ENCODE measurements at regions not wholly inside any gene's neighbourhood (a gene's known extent, or its start where the extent isn't known, plus 50 kb on each side); places are given as distances from the start of the nearest gene placed in this dataset.

DNA sequence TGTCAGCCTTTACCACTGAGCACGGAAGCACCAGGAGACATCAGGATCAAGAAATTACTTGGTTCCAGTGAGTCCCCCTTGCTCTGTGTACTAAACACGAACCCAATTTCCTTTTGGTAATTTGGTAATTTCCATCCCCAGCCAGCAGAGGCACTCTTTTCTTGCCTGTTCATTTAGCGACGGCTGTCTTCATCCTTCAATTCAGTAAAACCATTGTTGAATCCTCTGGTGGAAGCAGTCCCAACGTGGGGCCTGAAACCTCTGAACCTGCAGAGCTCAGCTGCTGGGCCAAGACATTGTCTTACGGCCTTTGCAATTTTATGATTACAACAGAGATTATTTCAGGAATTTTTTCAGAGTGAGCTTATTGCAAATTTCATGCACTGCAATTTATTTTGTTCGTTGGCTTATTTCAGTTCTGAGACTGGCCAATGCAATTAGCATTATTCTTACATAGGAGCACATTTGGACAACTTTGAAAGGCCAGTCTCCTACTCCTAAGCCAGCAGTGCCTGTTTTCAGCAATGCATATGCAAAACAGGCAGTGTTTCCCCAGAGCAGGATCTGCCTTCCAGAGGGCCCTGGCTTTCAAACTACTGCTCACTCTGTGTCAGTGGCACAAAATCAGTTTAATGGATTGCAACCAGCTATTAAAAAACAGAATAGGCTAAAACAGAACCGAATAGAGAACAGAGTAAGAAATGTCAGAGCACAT is 372.9 kb upstream of the TMEM132C start:
- in situ Hi-C loops (cut with MboI; ENCODE audit: low sequenced_read_pairs), result no loop called here

DNA sequence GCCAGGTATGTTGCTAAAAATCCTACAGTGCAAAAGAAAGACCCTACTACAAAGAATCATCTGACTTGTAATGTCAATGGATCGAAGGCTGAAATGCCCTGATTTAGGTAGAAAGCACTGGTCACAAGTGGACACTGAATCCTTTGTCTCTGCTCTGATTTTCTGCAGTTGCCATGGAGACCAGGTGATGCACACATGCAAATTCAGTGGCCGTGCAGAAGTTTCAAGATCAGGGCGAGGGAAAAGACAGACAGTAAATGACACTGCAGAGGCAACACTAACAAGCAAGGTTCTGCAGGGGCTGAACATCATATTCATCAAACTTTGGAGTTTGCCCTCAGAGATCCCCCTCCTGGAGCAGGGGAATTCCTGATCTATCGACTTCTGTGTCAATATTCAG is 370.3 kb upstream of the TMEM132C start:
- in situ Hi-C loops (cut with MboI; ENCODE audit: low sequenced_read_pairs), result no loop called here

DNA sequence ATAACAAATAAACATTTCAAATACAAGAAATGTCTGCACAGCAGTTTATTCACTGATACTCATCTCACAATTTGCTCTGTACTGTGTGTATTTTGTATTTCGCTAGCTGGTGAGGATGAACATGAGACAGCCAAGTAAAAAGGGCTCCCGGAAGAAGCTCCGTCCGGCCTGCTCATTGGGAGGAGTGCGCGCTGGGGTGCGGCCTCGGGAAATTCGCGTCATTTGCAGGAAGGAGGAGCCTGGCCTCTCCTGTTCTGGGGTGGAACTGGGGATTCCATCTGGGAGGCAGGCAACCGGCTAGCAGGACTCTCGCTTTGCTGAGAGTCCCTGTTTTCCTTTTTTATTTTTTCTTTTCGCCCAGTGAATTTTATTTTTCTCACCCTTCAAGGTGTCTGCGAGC is 368.4 kb upstream of the TMEM132C start:
- in situ Hi-C loops (cut with MboI; ENCODE audit: low sequenced_read_pairs), result no loop called here

DNA sequence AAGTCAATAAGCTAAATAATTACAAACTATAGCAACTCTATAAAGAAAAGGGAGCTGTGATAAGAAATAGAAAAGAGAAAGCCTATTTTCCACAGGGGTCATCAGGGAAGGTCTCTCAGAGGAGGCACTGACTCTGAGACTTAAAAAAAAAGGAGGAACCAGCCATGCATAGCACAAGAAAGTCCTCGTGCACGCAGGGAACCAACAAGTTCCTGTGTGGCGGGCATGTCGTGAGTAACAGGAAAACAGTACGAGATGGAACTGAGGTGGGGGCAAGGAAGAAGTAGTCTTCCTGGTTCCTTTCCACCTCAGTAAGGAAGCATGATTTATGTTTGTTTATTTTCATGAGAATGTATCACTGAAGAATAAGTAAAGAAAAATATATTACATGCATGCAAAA is 367.0 kb upstream of the TMEM132C start:
- in situ Hi-C loops (cut with MboI; ENCODE audit: low sequenced_read_pairs), result no loop called here

DNA sequence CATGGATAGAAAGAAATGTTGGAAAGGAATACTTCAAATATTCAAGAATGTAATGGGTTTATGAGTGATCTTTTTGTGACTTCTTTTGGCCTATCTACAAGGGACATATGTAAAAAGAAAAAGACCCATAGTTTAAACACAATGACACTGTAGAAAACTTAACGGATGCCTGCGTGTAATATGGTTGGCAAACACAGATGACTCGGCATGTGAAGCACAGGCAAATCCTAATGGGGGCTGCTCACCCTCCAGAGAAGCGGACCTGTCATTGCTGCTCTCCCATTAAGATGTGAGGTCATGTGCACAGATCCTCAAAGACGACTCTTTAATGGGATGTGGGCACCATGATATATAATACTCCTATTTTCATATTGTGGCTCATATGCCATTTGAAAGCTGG is 366.6 kb upstream of the TMEM132C start:
- in situ Hi-C loops (cut with MboI; ENCODE audit: low sequenced_read_pairs), result no loop called here

DNA sequence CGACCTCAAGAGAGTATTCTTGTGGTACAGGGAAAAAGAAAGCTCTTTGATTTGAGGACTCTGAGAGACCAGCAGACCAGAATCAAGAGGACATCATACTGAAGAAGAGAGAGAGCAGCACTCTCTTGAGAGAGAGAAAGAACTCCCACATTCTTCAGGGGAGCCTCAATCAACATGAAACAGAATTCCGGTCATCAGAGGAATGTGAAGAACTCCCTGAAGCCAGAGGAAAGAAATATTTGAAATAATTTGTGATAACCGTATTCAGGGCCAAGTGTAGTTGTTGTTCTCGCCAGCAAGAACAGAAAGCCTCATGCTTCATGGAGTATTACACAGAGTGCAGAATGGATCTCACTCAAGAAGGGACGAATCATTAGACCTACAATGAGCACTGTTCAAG is 363.8 kb upstream of the TMEM132C start:
- in situ Hi-C loops (cut with MboI; ENCODE audit: low sequenced_read_pairs), result no loop called here

DNA sequence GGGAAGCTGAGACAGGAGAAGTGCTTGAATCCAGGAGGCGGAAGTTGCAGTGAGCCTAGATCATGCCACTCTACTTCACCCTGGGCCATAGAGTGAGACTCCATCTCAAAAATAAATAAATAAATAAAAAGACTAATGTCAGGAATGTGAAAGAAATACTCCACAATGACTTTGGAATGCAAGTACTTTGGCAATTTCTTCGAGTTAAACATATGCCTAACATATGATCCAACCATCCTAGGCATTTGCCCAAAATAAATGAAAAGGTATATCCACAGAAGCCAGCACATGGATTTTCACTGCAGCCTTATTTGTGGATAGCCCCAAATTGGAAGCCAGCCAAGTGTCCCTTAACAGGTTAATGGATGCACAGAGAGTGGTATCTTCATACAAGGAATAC is 357.9 kb upstream of the TMEM132C start:
- in situ Hi-C loops (cut with MboI; ENCODE audit: low sequenced_read_pairs), result no loop called here

DNA sequence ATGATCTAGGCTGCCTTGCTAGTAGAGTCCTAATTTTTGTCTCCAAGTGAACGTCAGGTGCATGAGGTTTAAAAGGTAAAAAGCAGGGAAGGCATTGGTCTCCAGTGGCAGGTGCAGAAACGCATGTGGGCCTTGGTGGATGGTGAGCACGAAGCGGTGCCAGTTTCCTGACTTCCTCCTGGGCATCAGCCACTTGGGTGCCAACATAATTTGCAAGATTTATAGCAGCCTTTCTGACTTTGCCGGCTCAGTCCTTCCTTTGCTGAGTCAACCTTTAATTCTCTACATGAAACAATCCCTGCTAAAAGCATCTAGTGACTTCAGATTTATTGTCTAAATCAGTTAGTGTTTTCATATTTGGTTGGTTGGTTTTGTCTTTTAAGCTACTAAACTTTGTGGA is 355.7 kb upstream of the TMEM132C start:
- in situ Hi-C loops (cut with MboI; ENCODE audit: low sequenced_read_pairs), result no loop called here

DNA sequence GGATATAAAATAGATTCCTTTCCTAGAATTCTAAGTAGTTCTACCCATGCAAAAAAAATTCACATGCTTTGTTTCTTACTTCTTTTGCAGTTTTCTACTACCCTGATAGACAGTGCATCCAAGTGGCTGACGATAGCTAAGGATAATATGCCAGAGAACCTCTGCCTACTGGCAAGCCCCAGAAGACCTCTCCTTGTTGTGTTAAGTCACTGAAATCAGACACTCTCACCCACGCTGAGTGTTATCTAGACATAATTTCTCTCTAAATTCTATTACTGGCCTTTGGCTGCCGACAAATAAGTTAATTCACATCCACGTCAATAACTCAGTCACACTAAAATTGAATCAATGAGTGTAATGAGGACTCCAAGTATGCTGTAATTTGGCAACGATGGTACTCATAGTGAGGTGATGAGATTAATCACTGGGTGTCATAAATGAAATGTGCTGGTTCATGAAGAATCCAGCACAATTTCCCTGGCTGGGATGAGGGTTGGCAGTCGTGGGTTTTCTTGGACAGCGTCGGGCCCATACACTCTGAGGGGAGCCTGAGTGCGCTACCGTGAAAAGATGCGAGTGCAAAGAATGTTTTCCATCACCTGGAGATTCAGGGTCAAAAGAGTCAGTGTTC is 354.8 kb upstream of the TMEM132C start:
- in situ Hi-C loops (cut with MboI; ENCODE audit: low sequenced_read_pairs), result no loop called here

DNA sequence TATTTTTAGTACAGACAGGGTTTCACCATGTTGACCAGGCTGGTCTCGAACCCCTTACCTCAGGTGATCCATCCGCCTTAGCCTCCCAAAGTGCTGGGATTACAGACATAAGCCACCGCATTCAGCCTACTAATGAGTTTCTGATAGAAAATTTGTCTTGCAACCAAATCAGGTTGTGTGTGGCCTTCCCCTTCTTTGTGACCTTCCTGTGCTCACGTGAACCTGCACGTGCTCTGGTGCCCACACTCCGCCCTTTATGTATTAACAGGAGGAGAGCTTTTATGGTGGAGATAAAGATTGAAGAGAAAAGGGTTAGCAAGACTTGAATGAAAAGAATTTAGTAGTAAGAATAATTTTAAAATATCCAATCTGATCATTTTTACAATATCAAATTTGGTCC is 343.5 kb upstream of the TMEM132C start:
- in situ Hi-C loops (cut with MboI; ENCODE audit: low sequenced_read_pairs), result no loop called here

DNA sequence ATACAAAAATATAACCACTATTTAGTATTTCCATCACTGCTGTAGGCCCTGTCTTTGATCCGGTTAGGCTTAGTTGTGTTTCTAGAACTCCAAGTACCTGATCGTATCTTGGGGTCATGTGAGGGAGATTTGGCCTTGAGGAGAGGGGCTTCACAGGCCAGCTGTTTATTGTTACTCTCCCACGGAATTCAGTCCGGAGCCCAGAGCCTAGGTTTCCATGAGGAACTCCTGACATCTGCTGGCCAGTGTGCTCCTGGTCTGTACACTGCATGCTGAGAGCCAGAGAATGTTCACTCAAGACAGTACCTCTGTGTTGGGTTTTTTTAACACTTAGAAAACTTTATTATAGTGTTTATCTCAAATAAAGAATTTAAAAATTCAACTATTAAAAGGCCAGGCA is 341.0 kb upstream of the TMEM132C start:
- in situ Hi-C loops (cut with MboI; ENCODE audit: low sequenced_read_pairs), result no loop called here

DNA sequence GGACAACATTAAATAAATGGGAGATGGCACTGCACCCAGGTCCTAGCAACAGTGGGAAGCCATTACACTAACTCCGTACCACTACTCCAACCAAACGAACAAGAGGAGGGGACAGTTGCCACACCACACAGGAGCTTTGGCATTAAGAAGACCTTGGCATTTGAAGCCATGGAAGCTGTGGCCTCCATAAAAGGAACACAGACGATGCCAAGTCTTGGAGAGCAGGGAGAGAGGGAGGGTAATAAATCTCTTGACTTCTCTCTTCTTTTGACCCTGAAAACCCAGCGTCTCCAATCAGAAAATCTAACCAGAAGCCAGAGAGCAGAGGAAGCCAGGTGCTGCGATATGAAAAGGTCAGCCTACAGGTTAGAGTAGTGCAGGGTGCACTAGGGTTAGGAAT is 338.8 kb upstream of the TMEM132C start:
- in situ Hi-C loops (cut with MboI; ENCODE audit: low sequenced_read_pairs), result no loop called here

DNA sequence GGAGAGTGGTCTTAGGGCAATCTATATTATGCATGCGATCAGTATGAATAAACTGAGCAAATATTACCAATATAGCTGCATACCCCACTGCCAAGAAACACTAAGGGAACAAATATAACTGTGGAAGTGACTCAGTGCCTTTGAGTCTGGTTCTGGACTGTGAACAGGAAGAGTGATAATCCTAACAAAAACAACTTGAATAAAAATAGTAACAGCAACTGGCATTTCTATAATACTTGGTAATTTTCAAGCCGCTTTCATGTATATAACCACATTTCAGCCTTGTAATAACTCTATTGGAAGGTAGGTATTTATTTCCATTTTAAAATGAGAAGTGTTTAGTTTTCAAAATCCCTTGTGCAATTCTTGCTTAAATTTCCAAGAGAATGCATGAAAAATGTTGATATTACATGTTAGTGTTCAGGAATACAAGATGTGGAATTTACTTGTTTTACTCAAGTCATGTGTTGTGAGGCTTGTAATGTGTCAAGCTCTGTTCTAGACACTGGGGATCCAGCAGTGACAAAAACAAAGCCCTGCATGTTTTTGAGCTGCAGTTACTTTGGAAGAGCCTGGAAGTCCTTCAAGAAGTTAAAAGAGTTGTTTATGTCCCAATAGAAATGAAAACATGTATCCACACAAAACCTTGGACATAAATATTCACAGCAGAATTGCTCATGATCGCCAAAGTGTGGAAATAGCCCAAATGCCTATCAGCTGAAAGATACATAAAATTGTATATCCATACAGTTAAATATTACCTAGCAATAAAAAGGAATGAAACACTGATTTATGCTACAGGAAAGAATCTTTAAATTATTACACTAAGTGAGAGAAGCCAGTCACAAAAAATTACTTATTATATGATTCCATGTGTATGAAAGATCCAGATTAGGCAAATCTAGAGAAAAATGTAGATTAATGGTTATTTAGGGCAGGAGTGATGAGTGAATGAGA is 338.1 kb upstream of the TMEM132C start:
- in situ Hi-C loops (cut with MboI; ENCODE audit: low sequenced_read_pairs), result no loop called here

DNA sequence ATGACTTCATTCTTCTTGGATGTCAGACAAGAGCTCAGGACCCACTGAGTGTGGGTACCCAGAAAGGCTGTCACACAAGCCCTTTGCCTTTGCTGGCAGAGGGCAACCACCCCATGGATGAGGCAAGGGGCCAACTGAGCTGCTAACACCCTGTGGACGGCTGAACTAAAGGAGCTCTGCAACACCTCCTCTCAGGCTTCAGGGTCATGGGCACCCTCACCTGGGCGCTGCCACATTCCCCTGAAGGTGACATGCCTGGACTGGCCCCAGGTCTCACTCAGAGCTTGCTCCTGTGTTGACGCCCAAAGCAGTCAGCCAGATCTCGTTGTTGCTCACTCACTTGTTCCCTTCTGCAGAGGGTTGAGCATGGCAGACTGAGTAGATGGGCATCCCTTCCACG is 336.8 kb upstream of the TMEM132C start:
- in situ Hi-C loops (cut with MboI; ENCODE audit: low sequenced_read_pairs), result no loop called here

DNA sequence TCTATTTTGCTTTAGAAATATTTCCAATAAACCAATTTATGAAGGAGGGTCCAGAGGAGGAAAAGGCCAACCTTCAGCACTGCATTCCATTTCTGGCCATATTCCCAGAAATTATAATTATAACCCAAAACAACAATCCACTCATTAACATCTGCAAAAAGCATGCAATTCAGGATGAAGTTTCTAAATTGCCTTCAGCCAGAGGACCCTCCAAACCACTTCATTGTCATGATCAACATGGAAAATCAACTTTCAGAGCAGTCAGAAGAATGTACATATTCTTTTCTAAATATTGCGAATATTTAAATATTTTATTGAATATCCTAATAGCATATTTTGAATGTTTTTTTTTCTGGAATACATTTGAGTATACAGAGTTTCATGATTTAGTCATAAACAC is 332.6 kb upstream of the TMEM132C start:
- in situ Hi-C loops (cut with MboI; ENCODE audit: low sequenced_read_pairs), result no loop called here

DNA sequence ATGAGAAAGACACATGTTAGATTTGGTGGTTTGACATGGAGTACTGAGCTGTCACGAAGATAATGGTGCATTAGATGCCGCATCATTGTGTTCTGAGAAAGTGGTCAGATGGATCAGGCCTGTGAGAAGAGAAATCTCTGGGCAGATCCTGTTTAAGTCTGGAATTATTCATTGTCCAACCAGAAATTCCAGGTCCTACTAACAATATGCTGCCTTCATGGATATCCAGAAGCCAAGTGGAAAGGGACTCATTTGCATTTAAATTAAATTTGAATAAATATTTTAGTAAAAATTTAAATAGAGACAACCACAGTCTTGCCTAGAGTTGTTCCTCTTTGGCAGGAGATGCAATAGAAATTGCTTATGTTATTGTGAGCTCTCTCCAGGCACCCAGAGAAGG is 330.5 kb upstream of the TMEM132C start:
- in situ Hi-C loops (cut with MboI; ENCODE audit: low sequenced_read_pairs), result no loop called here

DNA sequence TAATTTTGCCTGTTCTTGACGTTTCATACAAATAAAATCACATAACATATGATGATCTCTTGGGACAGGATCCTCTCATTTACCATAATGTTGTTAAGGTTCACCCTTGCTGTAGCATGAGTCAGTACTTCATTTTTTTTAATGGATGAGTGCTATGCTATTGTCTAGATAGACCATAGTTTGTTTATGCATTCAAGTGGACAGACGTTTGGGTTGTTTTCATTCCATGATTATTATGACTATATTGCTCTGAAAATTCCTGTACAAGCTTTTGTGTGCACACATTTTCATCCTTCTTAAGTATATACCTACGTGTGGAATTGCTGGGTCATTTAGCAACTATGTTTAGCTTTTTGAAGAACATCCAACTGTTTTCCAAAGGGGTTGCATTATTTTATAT is 325.6 kb upstream of the TMEM132C start:
- in situ Hi-C loops (cut with MboI; ENCODE audit: low sequenced_read_pairs), result no loop called here

DNA sequence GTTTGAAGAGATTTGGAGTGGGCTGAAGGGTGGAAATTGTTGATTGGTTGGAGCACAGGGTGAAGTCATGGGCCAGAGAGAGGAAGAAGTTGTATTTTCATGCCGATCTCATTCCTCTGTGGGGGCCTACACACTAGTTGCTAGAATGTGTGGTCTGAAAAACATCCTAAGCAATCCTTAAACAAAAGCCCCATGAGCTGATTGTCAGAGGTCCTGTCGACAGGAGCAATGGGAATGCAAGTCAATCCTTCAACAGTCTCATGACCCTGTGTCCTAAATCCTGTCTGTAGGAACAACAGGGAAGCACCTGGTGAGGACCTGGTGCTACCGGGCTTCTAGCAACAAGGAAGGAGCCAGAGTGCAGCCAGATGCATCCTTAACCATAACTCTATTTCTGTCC is 324.0 kb upstream of the TMEM132C start:
- in situ Hi-C loops (cut with MboI; ENCODE audit: low sequenced_read_pairs), result no loop called here

DNA sequence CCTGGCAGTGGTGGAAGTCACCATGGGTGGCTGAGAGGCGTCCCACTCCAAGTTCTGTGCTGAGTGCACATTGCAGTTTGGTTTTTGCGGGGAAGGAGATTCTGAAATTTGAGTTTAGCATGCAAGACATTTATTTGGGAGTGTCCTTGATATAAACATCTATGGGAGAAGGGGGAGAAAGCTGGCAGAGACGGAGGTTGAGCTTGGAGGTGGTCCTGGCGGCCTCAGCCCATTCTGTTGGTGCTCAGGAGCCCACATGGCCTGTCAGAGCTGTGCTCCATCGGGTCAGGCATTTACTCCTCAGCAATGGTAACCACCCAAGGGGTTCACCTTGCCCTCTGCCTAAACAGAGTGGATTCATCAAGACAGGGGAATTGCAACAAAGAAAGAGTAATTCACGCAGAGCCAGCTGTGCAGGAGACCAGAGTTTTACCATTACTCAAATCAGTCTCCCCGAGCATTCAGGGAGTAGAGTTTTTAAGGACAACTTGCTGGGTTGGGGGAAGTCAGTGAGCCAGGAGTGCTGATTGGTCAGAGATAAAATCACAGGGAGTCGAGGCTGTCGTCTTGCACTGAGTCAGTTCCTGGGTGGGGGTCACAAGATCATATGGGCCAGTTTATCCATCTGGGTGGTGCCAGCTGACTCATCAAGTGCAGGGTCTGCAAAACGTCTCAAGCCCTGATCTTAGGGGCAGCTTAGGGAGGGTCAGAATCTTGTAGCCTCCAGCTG is 323.3 kb upstream of the TMEM132C start:
- in situ Hi-C loops (cut with MboI; ENCODE audit: low sequenced_read_pairs), result no loop called here

DNA sequence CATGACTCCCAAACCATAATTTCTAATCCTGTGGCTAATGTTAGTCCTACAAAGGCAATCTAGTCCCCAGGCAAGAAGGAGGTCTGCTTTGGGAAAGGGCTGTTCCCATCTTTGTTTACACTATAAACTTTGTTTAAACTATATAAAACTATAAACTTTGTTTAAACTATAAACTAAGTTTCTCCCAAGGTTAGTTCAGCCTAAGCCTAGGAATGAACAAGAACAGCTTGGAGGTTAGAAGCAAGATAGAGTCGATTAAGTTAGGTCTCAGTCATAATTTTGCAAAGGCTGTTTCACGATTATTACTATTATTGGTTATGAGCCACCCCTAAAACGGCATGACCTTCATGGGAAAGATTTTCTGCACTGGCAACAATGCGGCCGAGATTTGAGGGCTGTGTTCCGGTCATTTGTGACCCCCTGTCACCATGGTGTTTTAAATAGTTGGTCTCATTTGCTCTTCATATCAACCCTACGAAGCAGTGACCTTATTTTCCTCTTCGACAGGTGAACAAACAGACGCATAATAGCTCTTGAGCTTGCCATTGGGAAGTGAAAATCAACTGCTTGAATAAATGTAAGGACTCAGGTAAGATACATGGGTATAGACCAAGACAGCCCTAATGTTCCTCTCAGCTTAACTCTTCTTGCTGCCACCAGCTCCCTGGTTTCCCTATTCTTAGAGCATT is 322.6 kb upstream of the TMEM132C start:
- in situ Hi-C loops (cut with MboI; ENCODE audit: low sequenced_read_pairs), result no loop called here

Measured in HL-60/S4 (cell line).